ENCODE measurements at regions not wholly inside any gene's neighbourhood (a gene's known extent, or its start where the extent isn't known, plus 50 kb on each side); places are given as distances from the start of the nearest gene placed in this dataset.
"Not testable (repeated sequence)": the region's sequence is repeated elsewhere in the genome, so short reads cannot be mapped to it uniquely, and the experiment has no call there.

DNA sequence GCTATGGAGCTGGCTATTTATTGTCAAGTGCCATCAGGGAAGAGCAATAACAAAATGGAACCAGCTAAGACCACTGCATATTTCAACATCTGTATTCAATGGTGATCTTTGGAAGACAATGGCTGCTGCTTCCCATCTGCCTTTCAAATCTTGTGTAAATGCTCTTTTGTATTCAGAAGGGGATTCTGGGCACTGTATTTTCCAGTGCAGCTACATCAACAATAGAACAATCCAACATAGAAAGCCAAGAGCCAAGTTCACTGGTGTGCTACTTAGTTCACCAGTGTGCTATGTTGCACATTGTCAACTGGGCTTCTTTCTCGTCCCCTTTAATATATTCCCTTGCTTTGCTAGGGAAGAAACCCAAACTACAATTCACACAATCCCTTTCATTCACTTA, 128.8 kb upstream of the OR4E1 start:
- DNase-seq (ENCODE audit: low spot score): no peak
- ChIA-PET CTCF (no interaction called here), POLR2A (ENCODE audit: low non-redundant PET) (no interaction called here)
- no peak overlapping the region for H3K27ac ChIP-seq
- TF ChIP-seq, protein P1, sequence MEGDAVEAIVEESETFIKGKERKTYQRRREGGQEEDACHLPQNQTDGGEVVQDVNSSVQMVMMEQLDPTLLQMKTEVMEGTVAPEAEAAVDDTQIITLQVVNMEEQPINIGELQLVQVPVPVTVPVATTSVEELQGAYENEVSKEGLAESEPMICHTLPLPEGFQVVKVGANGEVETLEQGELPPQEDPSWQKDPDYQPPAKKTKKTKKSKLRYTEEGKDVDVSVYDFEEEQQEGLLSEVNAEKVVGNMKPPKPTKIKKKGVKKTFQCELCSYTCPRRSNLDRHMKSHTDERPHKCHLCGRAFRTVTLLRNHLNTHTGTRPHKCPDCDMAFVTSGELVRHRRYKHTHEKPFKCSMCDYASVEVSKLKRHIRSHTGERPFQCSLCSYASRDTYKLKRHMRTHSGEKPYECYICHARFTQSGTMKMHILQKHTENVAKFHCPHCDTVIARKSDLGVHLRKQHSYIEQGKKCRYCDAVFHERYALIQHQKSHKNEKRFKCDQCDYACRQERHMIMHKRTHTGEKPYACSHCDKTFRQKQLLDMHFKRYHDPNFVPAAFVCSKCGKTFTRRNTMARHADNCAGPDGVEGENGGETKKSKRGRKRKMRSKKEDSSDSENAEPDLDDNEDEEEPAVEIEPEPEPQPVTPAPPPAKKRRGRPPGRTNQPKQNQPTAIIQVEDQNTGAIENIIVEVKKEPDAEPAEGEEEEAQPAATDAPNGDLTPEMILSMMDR (conservative IDR thresholded peaks at IDR 0.05; ENCODE audit: low read depth): no peak

DNA sequence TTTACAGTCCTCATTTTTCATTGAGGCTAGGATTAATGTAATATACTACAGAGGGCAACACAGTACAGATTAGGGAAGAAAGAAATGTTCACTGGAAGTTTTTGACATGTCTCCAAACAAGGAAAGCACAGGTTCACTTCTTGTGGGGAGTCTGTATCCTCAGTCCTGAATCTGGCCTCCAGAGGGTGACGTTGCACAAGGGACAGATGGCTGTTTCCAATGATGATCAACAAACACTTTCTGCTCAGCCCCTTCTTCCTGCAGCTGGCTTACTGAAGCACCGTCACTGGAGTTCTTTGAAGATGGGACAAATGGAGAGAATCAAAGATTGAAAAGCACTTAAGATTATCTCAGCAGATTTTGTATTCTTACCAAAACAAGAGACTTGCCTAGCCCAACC, 123.3 kb upstream of the OR4E1 start:
- POLR2A ChIA-PET (ENCODE audit: low non-redundant PET): no interaction called here
- CTCF ChIA-PET: interaction anchor here (1.0 kb wide), 1 partner anchor 63 kb away, joined by 4 read pairs; no protein-coding TSS in a partner anchor
- H3K27ac ChIP-seq: no peak overlapping the region
- TF ChIP-seq, protein P1 (conservative IDR thresholded peaks at IDR 0.05; ENCODE audit: low read depth): no peak
- DNase-seq (ENCODE audit: low spot score): no peak

GRCh38 chr14:21795456-21795855, 121.8 kb upstream of the OR4E1 start:
- H3K27ac ChIP-seq: no peak overlapping the region
- TF ChIP-seq, protein P1 (conservative IDR thresholded peaks at IDR 0.05; ENCODE audit: low read depth): no peak
- DNase-seq (ENCODE audit: low spot score): no peak
- ChIA-PET POLR2A (ENCODE audit: low non-redundant PET) (no interaction called here), CTCF (no interaction called here)

DNA sequence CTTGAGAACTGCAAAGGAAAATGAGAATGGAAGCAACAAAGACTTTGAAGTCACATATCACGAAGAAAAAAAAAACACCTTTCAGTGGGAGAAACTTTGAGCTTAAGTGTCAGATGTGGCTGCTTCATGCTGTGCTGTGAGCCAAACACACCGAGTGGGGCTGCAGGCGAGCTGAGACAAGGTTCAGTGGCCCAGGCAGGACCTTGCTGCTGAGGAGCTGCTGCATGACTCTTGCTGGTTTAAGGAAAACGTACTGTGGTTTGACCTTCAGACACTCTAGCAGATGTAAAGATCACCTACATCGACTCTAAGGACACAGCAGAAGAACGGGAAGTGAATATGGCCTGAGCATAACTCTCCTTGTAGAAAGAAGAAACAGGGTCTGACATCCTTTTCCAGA, 118.1 kb upstream of the OR4E1 start:
- TF ChIP-seq, protein P1 (conservative IDR thresholded peaks at IDR 0.05; ENCODE audit: low read depth): no peak
- POLR2A ChIA-PET (ENCODE audit: low non-redundant PET): no interaction called here
- no peak for DNase-seq (ENCODE audit: low spot score)
- CTCF ChIA-PET: no interaction called here
- no peak overlapping the region for H3K27ac ChIP-seq

DNA sequence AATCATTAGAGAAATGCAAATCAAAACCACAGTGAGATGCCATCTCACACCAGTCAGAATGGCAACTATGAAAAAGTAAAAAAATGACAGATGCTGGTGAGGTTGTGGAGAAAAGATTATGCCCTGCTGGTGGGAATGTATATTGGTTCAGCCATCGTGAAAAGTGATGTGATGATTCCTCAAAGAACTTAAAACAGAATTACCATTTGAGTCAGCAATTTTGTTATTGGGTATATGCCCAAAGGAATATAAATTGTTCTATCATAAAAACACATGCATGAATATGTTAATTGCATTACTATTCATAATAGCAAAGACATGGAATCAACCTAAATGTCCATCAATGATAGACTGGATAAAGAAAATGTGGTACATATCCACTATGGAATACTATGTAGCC, 115.1 kb upstream of the OR4E1 start:
- H3K27ac ChIP-seq; POLR2A ChIA-PET (ENCODE audit: low non-redundant PET); DNase-seq (ENCODE audit: low spot score); CTCF ChIA-PET: not testable (repeated sequence)

DNA sequence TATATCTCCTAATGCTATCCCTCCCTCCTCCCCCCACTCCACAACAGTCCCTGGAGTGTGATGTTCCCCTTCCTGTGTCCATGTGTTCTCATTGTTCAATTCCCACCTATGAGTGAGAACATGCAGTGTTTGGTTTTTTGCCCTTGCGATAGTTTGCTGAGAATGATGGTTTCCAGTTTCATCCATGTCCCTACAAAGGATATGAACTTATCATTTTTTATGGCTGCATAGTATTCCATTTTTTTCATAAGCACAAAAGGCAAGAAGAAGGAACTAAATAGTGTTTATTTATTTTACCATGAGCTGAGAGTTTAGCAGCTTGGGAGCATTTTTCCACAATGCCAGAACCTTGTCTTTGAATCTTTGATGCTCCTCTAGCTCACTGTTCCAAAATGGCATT, 113.6 kb upstream of the OR4E1 start:
- CTCF ChIA-PET: interaction anchor here (0.6 kb wide), 1 partner anchor 131 kb away, joined by 5 read pairs; no protein-coding TSS in a partner anchor

GRCh38 chr14:21781543-21781942, 107.9 kb upstream of the OR4E1 start:
- POLR2A ChIA-PET (ENCODE audit: low non-redundant PET): no interaction called here
- no peak for DNase-seq (ENCODE audit: low spot score)
- H3K27ac ChIP-seq: no peak overlapping the region
- TF ChIP-seq, protein P1 (conservative IDR thresholded peaks at IDR 0.05; ENCODE audit: low read depth): no peak
- CTCF ChIA-PET: interaction anchor here (0.6 kb wide), 1 partner anchor 549 kb away, joined by 5 read pairs; no protein-coding TSS in a partner anchor

More for the DNA sequence above, 113.6 kb upstream of the OR4E1 start:
- POLR2A ChIA-PET (ENCODE audit: low non-redundant PET); DNase-seq (ENCODE audit: low spot score); H3K27ac ChIP-seq: not testable (repeated sequence)

DNA sequence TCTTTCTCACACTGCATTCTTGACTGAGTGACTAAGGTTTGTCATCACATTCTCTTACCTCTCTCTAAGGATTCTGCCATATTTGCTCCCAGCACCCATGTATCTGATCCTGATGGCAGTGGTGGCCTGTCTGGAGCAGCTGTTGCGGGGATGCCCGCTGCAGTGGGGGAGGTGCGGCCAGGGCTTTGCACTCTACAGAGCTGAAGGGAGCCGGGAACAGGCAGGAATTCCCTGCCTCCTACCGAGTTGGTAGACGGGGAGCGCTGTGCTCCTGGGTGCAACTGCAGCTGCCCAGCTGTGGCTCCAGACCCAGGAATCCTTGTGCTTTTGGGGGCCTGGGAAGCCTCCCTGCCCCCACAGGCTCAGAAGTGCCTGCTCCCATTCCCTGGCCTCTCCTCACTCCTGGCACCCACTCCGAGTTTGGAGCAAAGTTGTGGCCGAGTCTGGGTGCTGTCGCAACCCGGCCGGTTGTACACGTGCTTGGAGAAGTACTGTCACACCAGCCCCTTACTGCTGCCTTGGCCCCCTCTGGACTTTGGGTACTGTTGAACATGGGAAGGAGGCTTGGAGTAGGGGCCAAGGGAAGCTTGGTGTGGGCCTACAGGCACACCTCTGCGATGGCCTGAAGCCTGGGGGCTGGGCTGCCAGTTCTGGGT, 106.9 kb upstream of the OR4E1 start:
- TF ChIP-seq, protein P1 (conservative IDR thresholded peaks at IDR 0.05; ENCODE audit: low read depth): no peak

More for the DNA sequence above, 106.9 kb upstream of the OR4E1 start:
- no peak for DNase-seq (ENCODE audit: low spot score)
- CTCF ChIA-PET: no interaction called here
- POLR2A ChIA-PET (ENCODE audit: low non-redundant PET): no interaction called here
- no peak overlapping the region for H3K27ac ChIP-seq
